Endodermal cell (in vitro differentiated cells): ENCODE measurements at regions not wholly inside any gene's neighbourhood (a gene's known extent, or its start where the extent isn't known, plus 50 kb on each side); places are given as distances from the start of the nearest gene placed in this dataset.

Experiments
- DNase-seq: peaks from one replicate; pipeline ENCODE4 v3.0.0-alpha.2; 2017
- H3K27ac ChIP-seq: 2 replicates; pipeline ENCODE4 v1.5.1; 2013; ENCODE audit warnings: mild to moderate bottlenecking, low read depth, low read length, moderate library complexity
- H3K27me3 ChIP-seq: 2 replicates; pipeline ENCODE4 v1.6.1; 2013; ENCODE audit warnings: mild to moderate bottlenecking, low read length, moderate library complexity; ENCODE audit not compliant: insufficient read depth, control insufficient read depth, poor library complexity, severe bottlenecking
- H3K36me3 ChIP-seq: 2 replicates; pipeline ENCODE4 v1.7.0; 2013; ENCODE audit warnings: mild to moderate bottlenecking, low read length, moderate library complexity; ENCODE audit not compliant: control insufficient read depth, insufficient read depth
- H3K4me1 ChIP-seq: one replicate; pipeline ENCODE4 v1.7.0; 2013; ENCODE audit warnings: low read length; ENCODE audit not compliant: control insufficient read depth, insufficient read depth
- H3K4me3 ChIP-seq: 2 replicates; pipeline ENCODE4 v1.5.1; 2013; ENCODE audit warnings: mild to moderate bottlenecking, low read length, moderate library complexity
- H3K9ac ChIP-seq: 2 replicates; pipeline ENCODE4 v1.6.1; 2013; ENCODE audit warnings: mild to moderate bottlenecking, low read length, moderate library complexity; ENCODE audit not compliant: poor library complexity, severe bottlenecking; ENCODE audit errors: extremely low read depth
- H3K9me3 ChIP-seq: 2 replicates; pipeline ENCODE4 v1.6.1; 2013; ENCODE audit warnings: mild to moderate bottlenecking, low read length, moderate library complexity; ENCODE audit not compliant: control insufficient read depth
- H3K27ac Mint-ChIP-seq: 2 replicates; pipeline ENCODE4 v1.8.0; 2020; ENCODE audit warnings: mixed read lengths
- H3K27me3 Mint-ChIP-seq: 2 replicates; pipeline ENCODE4 v1.8.0; 2021; ENCODE audit warnings: mild to moderate bottlenecking, mixed read lengths; ENCODE audit not compliant: insufficient read depth
- H3K36me3 Mint-ChIP-seq: 2 replicates; pipeline ENCODE4 v1.8.0; 2020; ENCODE audit warnings: low read depth, mixed read lengths
- H3K4me1 Mint-ChIP-seq: 2 replicates; pipeline ENCODE4 v1.8.0; 2020; ENCODE audit warnings: mixed read lengths
- H3K4me3 Mint-ChIP-seq: 2 replicates; pipeline ENCODE4 v1.8.0; 2020; ENCODE audit warnings: mild to moderate bottlenecking, moderate library complexity, mixed read lengths
- H3K9me3 Mint-ChIP-seq: 2 replicates; pipeline ENCODE4 v1.8.0; 2020; ENCODE audit warnings: mild to moderate bottlenecking, mixed read lengths
- WGBS, 2 experiments: methylation state at CpG; one replicate each; pipeline versions ENCODE4 v1.1.5 to v1.1.7; 2013; ENCODE audit warnings: missing lambda C conversion rate in 2 of 2, mixed read lengths in 1 of 2; ENCODE audit not compliant: insufficient coverage in 1 of 2, insufficient read length in 1 of 2; 5-methylcytosine and 5-hydroxymethylcytosine counted together
- TF ChIP-seq, protein P1 (sequence below): fragments of 200-600 bp; sonication (generic); conservative IDR thresholded peaks from 2 replicates; pipeline ENCODE4 v1.5.0; 2021; ENCODE audit warnings: antibody characterized with exemption, mild to moderate bottlenecking

GRCh38 chr2:129721236-129721635 lies 258.2 kb upstream of the RAB6C start:
- no peak for DNase-seq
- H3K27ac Mint-ChIP-seq, result no peak overlapping the region
- H3K4me3 Mint-ChIP-seq, result no peak overlapping the region
- Histone ChIP-seq H3K27me3 (no peaks in the 10 kb centered on the region), H3K27ac (no peak overlapping the region), H3K9ac (no peak overlapping the region), H3K36me3 (no peaks in the 10 kb centered on the region), H3K4me1 (no peaks in the 10 kb centered on the region), H3K9me3 (no peaks in the 10 kb centered on the region), H3K4me3 (no peak overlapping the region)
- no peaks in the 10 kb centered on the region for H3K27me3 Mint-ChIP-seq
- WGBS, 2 experiments, result 96% methylated on average over 2 of the region's 3 CpGs; no CpG with 5 or more reads in 1 of the 2 experiments
- H3K4me1 Mint-ChIP-seq, result peaks cover 25% of the 10 kb centered on the region
- TF ChIP-seq, protein P1, sequence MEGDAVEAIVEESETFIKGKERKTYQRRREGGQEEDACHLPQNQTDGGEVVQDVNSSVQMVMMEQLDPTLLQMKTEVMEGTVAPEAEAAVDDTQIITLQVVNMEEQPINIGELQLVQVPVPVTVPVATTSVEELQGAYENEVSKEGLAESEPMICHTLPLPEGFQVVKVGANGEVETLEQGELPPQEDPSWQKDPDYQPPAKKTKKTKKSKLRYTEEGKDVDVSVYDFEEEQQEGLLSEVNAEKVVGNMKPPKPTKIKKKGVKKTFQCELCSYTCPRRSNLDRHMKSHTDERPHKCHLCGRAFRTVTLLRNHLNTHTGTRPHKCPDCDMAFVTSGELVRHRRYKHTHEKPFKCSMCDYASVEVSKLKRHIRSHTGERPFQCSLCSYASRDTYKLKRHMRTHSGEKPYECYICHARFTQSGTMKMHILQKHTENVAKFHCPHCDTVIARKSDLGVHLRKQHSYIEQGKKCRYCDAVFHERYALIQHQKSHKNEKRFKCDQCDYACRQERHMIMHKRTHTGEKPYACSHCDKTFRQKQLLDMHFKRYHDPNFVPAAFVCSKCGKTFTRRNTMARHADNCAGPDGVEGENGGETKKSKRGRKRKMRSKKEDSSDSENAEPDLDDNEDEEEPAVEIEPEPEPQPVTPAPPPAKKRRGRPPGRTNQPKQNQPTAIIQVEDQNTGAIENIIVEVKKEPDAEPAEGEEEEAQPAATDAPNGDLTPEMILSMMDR, result no peak
- H3K36me3 Mint-ChIP-seq, result no peaks in the 10 kb centered on the region
- no peaks in the 10 kb centered on the region for H3K9me3 Mint-ChIP-seq

GRCh38 chr2:129721846-129722245 lies 257.6 kb upstream of the RAB6C start:
- TF ChIP-seq, protein P1, result no peak
- 91 to 93% methylated on average over 7 to 15 of the region's 15 CpGs for WGBS, 2 experiments
- no peak overlapping the region for H3K9ac ChIP-seq
- no peak overlapping the region for H3K27ac ChIP-seq
- no peak overlapping the region for H3K4me3 ChIP-seq
- DNase-seq, result no peak
- no peaks in the 10 kb centered on the region for H3K9me3 Mint-ChIP-seq
- H3K9me3 ChIP-seq, result no peaks in the 10 kb centered on the region
- H3K4me1 ChIP-seq, result no peaks in the 10 kb centered on the region
- H3K27me3 ChIP-seq, result no peaks in the 10 kb centered on the region
- no peak overlapping the region for H3K4me3 Mint-ChIP-seq
- H3K4me1 Mint-ChIP-seq, result peaks cover 22% of the 10 kb centered on the region
- no peak overlapping the region for H3K27ac Mint-ChIP-seq
- H3K36me3 Mint-ChIP-seq, result no peaks in the 10 kb centered on the region
- H3K36me3 ChIP-seq, result no peaks in the 10 kb centered on the region
- no peaks in the 10 kb centered on the region for H3K27me3 Mint-ChIP-seq

DNA sequence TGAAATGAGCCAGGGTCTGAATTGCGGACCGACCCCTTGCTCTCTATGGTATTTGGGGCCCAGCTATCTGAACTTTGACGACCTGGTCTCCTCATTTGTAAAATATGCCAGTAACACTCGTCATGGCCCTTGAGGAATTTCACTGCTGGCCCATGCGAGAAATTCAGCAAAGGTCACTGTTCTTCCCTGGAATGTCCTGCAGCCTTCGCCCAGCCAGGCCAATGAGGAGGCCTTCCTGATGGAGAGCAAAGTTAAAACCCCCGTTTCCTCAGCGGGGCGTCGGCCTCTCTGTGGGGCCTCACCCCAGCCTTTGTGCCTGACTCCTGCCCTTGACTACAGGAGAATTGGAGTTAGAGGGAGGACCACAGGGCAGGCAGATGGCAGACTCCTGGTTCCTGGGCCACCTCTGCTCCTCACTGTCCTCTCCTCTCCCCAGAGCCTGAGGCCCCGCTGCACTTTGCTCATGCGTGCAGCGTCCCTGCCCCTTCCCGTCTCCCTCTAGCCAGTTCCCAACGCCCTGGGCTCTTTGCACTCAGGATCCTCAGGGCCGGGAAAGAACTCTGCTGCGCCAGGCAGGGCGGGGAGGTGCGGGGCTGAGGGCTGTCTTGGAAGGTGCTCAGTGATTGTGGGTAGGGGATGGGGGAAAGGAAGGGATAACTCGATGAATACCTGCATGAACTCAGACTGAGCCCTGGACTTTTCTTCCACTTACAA lies 257.0 kb upstream of the RAB6C start:
- H3K4me1 ChIP-seq, result no peaks in the 10 kb centered on the region
- Mint-ChIP-seq H3K36me3 (no peaks in the 10 kb centered on the region), H3K27ac (no peak overlapping the region), H3K4me3 (no peak overlapping the region), H3K4me1 (peaks cover 16% of the 10 kb centered on the region), H3K27me3 (no peaks in the 10 kb centered on the region), H3K9me3 (no peaks in the 10 kb centered on the region)
- no peaks in the 10 kb centered on the region for H3K9me3 ChIP-seq
- TF ChIP-seq, protein P1, result no peak
- H3K4me3 ChIP-seq, result no peak overlapping the region
- H3K9ac ChIP-seq, result no peak overlapping the region
- 75 to 86% methylated on average over 11 to 20 of the region's 20 CpGs for WGBS, 2 experiments
- H3K27me3 ChIP-seq, result no peaks in the 10 kb centered on the region
- no peak overlapping the region for H3K27ac ChIP-seq
- peak; percentile 84 for DNase-seq
- H3K36me3 ChIP-seq, result no peaks in the 10 kb centered on the region
